H1 (cell line): ENCODE measurements at regions not wholly inside any gene's neighbourhood (a gene's known extent, or its start where the extent isn't known, plus 50 kb on each side); places are given as distances from the start of the nearest gene placed in this dataset.

Experiments used
- CTCF ChIA-PET: fragments of 300-600 bp; sonication (Branson Sonifier 250); formaldehyde crosslinking; loops from one replicate; lab custom pipeline; 2021; ENCODE audit not compliant: partially characterized antibody; lab: Charles Lee
- POLR2A ChIA-PET: fragments of 300-600 bp; sonication (Branson Sonifier 250); formaldehyde crosslinking; loops from one replicate; lab custom pipeline; 2021; ENCODE audit warnings: inconsistent platforms; ENCODE audit not compliant: partially characterized antibody; lab: Charles Lee
- DNase-seq, 2 experiments: peaks; one replicate each; pipeline versions ENCODE4 v3.0.0 to v3.0.0-alpha.2; 2010 to 2022; ENCODE audit warnings: low spot score in 2 of 2, low read depth in 1 of 2, mixed read lengths in 1 of 2
- FAIRE-seq: peaks from 2 replicates; lab custom pipeline; 2011; peaks lifted over from hg19 to GRCh38; lab: Jason Lieb, UNC
- H2AFZ ChIP-seq: 2 replicates; pipeline ENCODE4 v1.8.1; 2012; ENCODE audit warnings: low read length, inconsistent platforms
- H2AK5ac ChIP-seq: 2 replicates; pipeline ENCODE4 v1.6.1; 2013; ENCODE audit warnings: low read depth, low read length
- H2BK120ac ChIP-seq: replicated peaks from 2 replicates; pipeline ENCODE3; 2013; ENCODE audit warnings: low read depth, low read length, inconsistent platforms
- H2BK12ac ChIP-seq: 2 replicates; pipeline ENCODE4 v1.6.1; 2013; ENCODE audit warnings: low read depth, low read length
- H2BK15ac ChIP-seq: 2 replicates; pipeline ENCODE4 v1.6.1; 2013; ENCODE audit warnings: low read length
- H2BK20ac ChIP-seq: 2 replicates; pipeline ENCODE4 v1.6.1; 2013; ENCODE audit warnings: low read length
- H2BK5ac ChIP-seq: 2 replicates; pipeline ENCODE4 v1.6.1; 2013; ENCODE audit warnings: low read depth, low read length
- H3K14ac ChIP-seq: 2 replicates; pipeline ENCODE4 v1.6.1; 2013; ENCODE audit warnings: inconsistent platforms; ENCODE audit not compliant: insufficient read length
- H3K18ac ChIP-seq: 2 replicates; pipeline ENCODE4 v1.6.1; 2013; ENCODE audit warnings: low read length; ENCODE audit errors: extremely low read depth
- H3K23ac ChIP-seq: 2 replicates; pipeline ENCODE4 v1.6.1; 2013; ENCODE audit warnings: inconsistent platforms; ENCODE audit not compliant: insufficient read length
- H3K23me2 ChIP-seq: 2 replicates; pipeline ENCODE4 v1.6.1; 2013; ENCODE audit warnings: low read depth, low read length
- H3K27ac ChIP-seq: 2 replicates; pipeline ENCODE4 v1.6.1; 2011; ENCODE audit warnings: low read depth, low read length, inconsistent platforms
- H3K27me3 ChIP-seq, 4 experiments: replicated peaks in 1 of 4; 1 replicate in 1 of 4; 2 replicates in 3 of 4; pipeline versions ENCODE4 v1.6.1 to v1.8.1; 2011 to 2013; ENCODE audit warnings: low read length in 3 of 4, mild to moderate bottlenecking in 3 of 4, inconsistent platforms in 2 of 4, mixed read lengths in 2 of 4, moderate library complexity in 1 of 4; ENCODE audit not compliant: control insufficient read depth in 3 of 4, insufficient read depth in 3 of 4; ENCODE audit errors: extremely low read depth in 1 of 4
- H3K36me3 ChIP-seq, 4 experiments: 2 replicates each; pipeline versions ENCODE4 v1.6.1 to v1.8.1; 2011 to 2013; ENCODE audit warnings: mild to moderate bottlenecking in 4 of 4, low read length in 3 of 4, moderate library complexity in 2 of 4, control low read depth in 1 of 4, inconsistent platforms in 1 of 4; ENCODE audit not compliant: insufficient read depth in 4 of 4, control insufficient read depth in 2 of 4
- H3K4ac ChIP-seq: replicated peaks from 2 replicates; pipeline ENCODE3; 2013; ENCODE audit warnings: low read length, low read depth, mixed read lengths, inconsistent platforms; ENCODE audit not compliant: insufficient read length
- H3K4me1 ChIP-seq, 4 experiments: replicated peaks in 1 of 4; 1 replicate in 1 of 4; 2 replicates in 3 of 4; pipeline versions ENCODE4 v1.6.1 to v1.8.1; 2011 to 2013; ENCODE audit warnings: low read length in 3 of 4, inconsistent platforms in 2 of 4, mixed read lengths in 1 of 4; ENCODE audit not compliant: insufficient read depth in 4 of 4, control insufficient read depth in 3 of 4
- H3K4me2 ChIP-seq, 2 experiments: 2 replicates each; pipeline versions ENCODE4 v1.6.1 to v1.8.1; 2011 to 2013; ENCODE audit warnings: low read depth in 2 of 2, low read length in 2 of 2, control low read depth in 1 of 2, inconsistent platforms in 1 of 2, mild to moderate bottlenecking in 1 of 2; ENCODE audit not compliant: insufficient read depth in 1 of 2
- H3K4me3 ChIP-seq, 4 experiments: fragments of 200-600, 300-600 bp in 1 of 4; sonication (generic), shearing (Covaris generic), sonication (Bioruptor Twin) in 1 of 4; 2 replicates each; pipeline versions ENCODE4 v1.5.1 to v1.8.1; 2011 to 2016; ENCODE audit warnings: low read length in 4 of 4, low read depth in 3 of 4, control low read depth in 2 of 4, inconsistent platforms in 2 of 4, mild to moderate bottlenecking in 2 of 4, mixed read lengths in 1 of 4, moderate library complexity in 1 of 4; ENCODE audit not compliant: insufficient read depth in 2 of 4; ENCODE audit errors: extremely low read depth in 1 of 4
- H3K56ac ChIP-seq: replicated peaks from 2 replicates; pipeline ENCODE3; 2013; ENCODE audit warnings: low read depth, mild to moderate bottlenecking, mixed read lengths, low read length, inconsistent platforms; ENCODE audit not compliant: insufficient read length
- H3K79me1 ChIP-seq: 2 replicates; pipeline ENCODE4 v1.6.1; 2013; ENCODE audit warnings: low read depth, low read length, control low read depth
- H3K79me2 ChIP-seq, 2 experiments: 2 replicates each; pipeline versions ENCODE4 v1.6.1 to v1.8.1; 2012 to 2013; ENCODE audit warnings: low read length in 2 of 2, mild to moderate bottlenecking in 2 of 2, inconsistent platforms in 1 of 2; ENCODE audit not compliant: insufficient read depth in 2 of 2, control insufficient read depth in 1 of 2
- H3K9ac ChIP-seq, 4 experiments: replicated peaks in 1 of 4; 1 replicate in 1 of 4; 2 replicates in 3 of 4; pipeline versions ENCODE4 v1.6.1 to v1.8.1; 2011 to 2013; ENCODE audit warnings: low read depth in 3 of 4, low read length in 3 of 4, control low read depth in 2 of 4, mild to moderate bottlenecking in 2 of 4, moderate library complexity in 2 of 4, inconsistent platforms in 1 of 4; ENCODE audit errors: extremely low read depth in 1 of 4
- H3K9me3 ChIP-seq, 2 experiments: 2 replicates each; pipeline versions ENCODE4 v1.6.1 to v1.8.1; 2012 to 2013; ENCODE audit warnings: mild to moderate bottlenecking in 2 of 2, moderate library complexity in 2 of 2, control low read depth in 1 of 2, inconsistent platforms in 1 of 2, low read depth in 1 of 2, low read length in 1 of 2, mixed read lengths in 1 of 2; ENCODE audit not compliant: insufficient read depth in 2 of 2
- H4K20me1 ChIP-seq, 2 experiments: replicated peaks in 1 of 2; 2 replicates each; pipeline versions ENCODE3 to v1.8.1; 2011 to 2013; ENCODE audit warnings: inconsistent platforms in 2 of 2, low read length in 2 of 2, mild to moderate bottlenecking in 1 of 2; ENCODE audit not compliant: insufficient read depth in 2 of 2, control insufficient read depth in 1 of 2
- H4K5ac ChIP-seq: 2 replicates; pipeline ENCODE4 v1.6.1; 2013; ENCODE audit warnings: low read length, low read depth, mixed read lengths, inconsistent platforms; ENCODE audit not compliant: insufficient read length
- H4K8ac ChIP-seq: 2 replicates; pipeline ENCODE4 v1.8.0; 2013; ENCODE audit warnings: mild to moderate bottlenecking, moderate library complexity, low read length, inconsistent platforms; ENCODE audit not compliant: insufficient read depth; ENCODE audit errors: extremely low read depth
- H4K91ac ChIP-seq: replicated peaks from 2 replicates; pipeline ENCODE3; 2013; ENCODE audit warnings: low read length, mixed read lengths, inconsistent platforms; ENCODE audit not compliant: insufficient read length
- CHD1 ChIP-seq: IDR thresholded peaks from 2 replicates; pipeline ENCODE4 v1.6.1; 2012; ENCODE audit warnings: low read depth, low read length, improper control_type of control experiment
- CTBP2 ChIP-seq: IDR thresholded peaks from 2 replicates; pipeline ENCODE4 v1.7.0; 2011; ENCODE audit warnings: borderline replicate concordance, mild to moderate bottlenecking, moderate library complexity, mixed read lengths, low read length; ENCODE audit not compliant: insufficient read depth, insufficient read length
- EP300 ChIP-seq, 2 experiments: IDR thresholded peaks; 1 replicate in 1 of 2; 2 replicates in 1 of 2; pipeline ENCODE4 v1.6.1; 2011 to 2012; ENCODE audit warnings: low read depth in 2 of 2, low read length in 2 of 2, mild to moderate bottlenecking in 2 of 2, borderline replicate concordance in 1 of 2, inconsistent platforms in 1 of 2, moderate library complexity in 1 of 2
- HDAC2 ChIP-seq, 2 experiments: fragments of 300-600 bp in 1 of 2; sonication (generic) in 1 of 2; IDR thresholded peaks; 2 replicates each; pipeline ENCODE4 v1.6.1; 2011 to 2012; ENCODE audit warnings: low read depth in 2 of 2, low read length in 2 of 2, mild to moderate bottlenecking in 2 of 2, moderate library complexity in 2 of 2, borderline replicate concordance in 1 of 2, inconsistent platforms in 1 of 2
- JUND ChIP-seq: IDR thresholded peaks from 2 replicates; pipeline ENCODE4 v1.6.1; 2011; ENCODE audit warnings: mild to moderate bottlenecking, improper control_type of control experiment, low read length
- MAFK ChIP-seq: IDR thresholded peaks from 2 replicates; pipeline ENCODE4 v1.6.1; 2012; ENCODE audit warnings: low read depth, mild to moderate bottlenecking, improper control_type of control experiment, low read length
- RXRA ChIP-seq: IDR thresholded peaks from 2 replicates; pipeline ENCODE4 v1.6.1; 2011; ENCODE audit warnings: low read depth, mild to moderate bottlenecking, low read length, moderate library complexity; ENCODE audit not compliant: insufficient read depth
- SIRT6 ChIP-seq: IDR thresholded peaks from one replicate; pipeline ENCODE4 v1.7.1; 2012; ENCODE audit warnings: low read length, inconsistent platforms
- SP4 ChIP-seq: IDR thresholded peaks from 2 replicates; pipeline ENCODE4 v1.6.1; 2012; ENCODE audit warnings: low read length, inconsistent platforms
- TBP ChIP-seq: IDR thresholded peaks from 2 replicates; pipeline ENCODE4 v1.6.1; 2011; ENCODE audit warnings: low read depth, low read length, improper control_type of control experiment
- WGBS, 2 experiments: shearing (Covaris generic) in 1 of 2; methylation state at CpG; one replicate each; pipeline versions ENCODE4 v1.1.6 to v1.1.7; 2013 to 2015; ENCODE audit warnings: low lambda C conversion rate in 2 of 2, mixed read lengths in 2 of 2, inconsistent platforms in 1 of 2, low coverage in 1 of 2, missing lambda C conversion rate in 1 of 2; ENCODE audit not compliant: insufficient replicate concordance in 2 of 2, insufficient coverage in 1 of 2, insufficient read length in 1 of 2; ENCODE audit errors: extremely low coverage in 1 of 2, missing lambda C conversion rate in 1 of 2; 5-methylcytosine and 5-hydroxymethylcytosine counted together
- TF ChIP-seq, protein P1 (sequence below): IDR thresholded peaks from 2 replicates; pipeline ENCODE4 v1.6.1; 2012; ENCODE audit warnings: low read length, inconsistent platforms
- TF ChIP-seq, protein P2 (sequence below): IDR thresholded peaks from 2 replicates; pipeline ENCODE4 v1.6.1; 2011; ENCODE audit warnings: low read depth, mild to moderate bottlenecking, low read length; ENCODE audit not compliant: insufficient read depth

DNA sequence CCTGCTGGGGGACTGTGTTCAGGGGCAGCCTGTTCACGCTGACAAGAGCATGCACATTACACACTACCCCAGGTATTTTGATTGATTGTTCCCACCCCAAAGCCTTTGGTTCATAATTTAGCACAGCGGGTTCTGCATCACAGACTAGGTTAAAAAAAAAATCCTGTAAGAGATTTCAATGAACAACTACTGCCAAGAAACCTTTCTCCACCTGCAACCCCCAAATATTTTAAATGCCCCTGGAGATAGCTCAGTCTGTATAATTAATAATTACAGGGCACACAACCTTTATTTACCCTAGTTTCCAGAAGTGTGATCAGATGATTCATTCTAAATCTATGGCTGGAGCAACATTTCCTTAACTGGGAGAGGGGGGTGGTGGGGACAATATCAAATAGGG is 87.6 kb downstream of the NR2F2 start:
- DNase-seq (no peak), FAIRE-seq (no peak)
- Histone ChIP-seq H3K23ac (no peak overlapping the region), H4K8ac (no peak overlapping the region), H3K4me3 (no peak overlapping the region), H2BK15ac (no peak overlapping the region), H2BK20ac (no peak overlapping the region), H2BK5ac (no peak overlapping the region), H4K5ac (no peak overlapping the region), H4K20me1 (peaks cover 9 to 15% of the 10 kb centered on the region in 2 experiments), H3K4ac (no peak overlapping the region), H2AK5ac (no peak overlapping the region), H2BK120ac (no peak overlapping the region), H2BK12ac (no peak overlapping the region), H3K27ac (no peak overlapping the region), H3K4me2 (no peak overlapping the region; a peak in 1 of 4 replicates), H2AFZ (no peak overlapping the region), H3K36me3 (no peaks in the 10 kb centered on the region), H3K9me3 (no peaks in the 10 kb centered on the region), H4K91ac (no peak overlapping the region), H3K14ac (no peak overlapping the region), H3K9ac (no peak overlapping the region), H3K27me3 (peaks cover 60 to 84% (median 76%) of the 10 kb centered on the region in 4 experiments), H3K79me1 (no peaks in the 10 kb centered on the region), H3K18ac (no peak overlapping the region), H3K4me1 (peaks cover 4 to 15% (median 7%) of the 10 kb centered on the region in 4 experiments), H3K56ac (no peak overlapping the region), H3K79me2 (no peaks in the 10 kb centered on the region), H3K23me2 (peaks cover 3% of the 10 kb centered on the region)
- ChIA-PET POLR2A (interaction anchor here (0.7 kb wide), 1 partner anchor 277 kb away, joined by 3 read pairs; no protein-coding TSS in a partner anchor), CTCF (interaction anchor here (0.6 to 3.1 kb wide), 3 partner anchors 14 to 580 kb away, joined by 3 to 12 read pairs (median 5); no protein-coding TSS in a partner anchor)
- WGBS, 2 experiments: 7% methylated on average over 2 of the region's 2 CpGs; no CpG with 5 or more reads in 1 of the 2 experiments
- TF ChIP-seq RXRA: no peak
- TF ChIP-seq MAFK: no peak
- no peak for TF ChIP-seq JUND
- no peak for TF ChIP-seq SP4
- TF ChIP-seq, protein P1, sequence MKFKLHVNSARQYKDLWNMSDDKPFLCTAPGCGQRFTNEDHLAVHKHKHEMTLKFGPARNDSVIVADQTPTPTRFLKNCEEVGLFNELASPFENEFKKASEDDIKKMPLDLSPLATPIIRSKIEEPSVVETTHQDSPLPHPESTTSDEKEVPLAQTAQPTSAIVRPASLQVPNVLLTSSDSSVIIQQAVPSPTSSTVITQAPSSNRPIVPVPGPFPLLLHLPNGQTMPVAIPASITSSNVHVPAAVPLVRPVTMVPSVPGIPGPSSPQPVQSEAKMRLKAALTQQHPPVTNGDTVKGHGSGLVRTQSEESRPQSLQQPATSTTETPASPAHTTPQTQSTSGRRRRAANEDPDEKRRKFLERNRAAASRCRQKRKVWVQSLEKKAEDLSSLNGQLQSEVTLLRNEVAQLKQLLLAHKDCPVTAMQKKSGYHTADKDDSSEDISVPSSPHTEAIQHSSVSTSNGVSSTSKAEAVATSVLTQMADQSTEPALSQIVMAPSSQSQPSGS: no peak
- no peak for TF ChIP-seq SIRT6
- no peak for TF ChIP-seq TBP
- TF ChIP-seq HDAC2 (IDR thresholded peaks at IDR 0.05; ENCODE audit: borderline replicate concordance in 1 of 2, low read depth in 2 of 2, low read length in 2 of 2): no peak
- no peak for TF ChIP-seq CHD1
- TF ChIP-seq EP300 (IDR thresholded peaks at IDR 0.05; ENCODE audit: borderline replicate concordance in 1 of 2, low read depth in 2 of 2, low read length in 2 of 2): no peak
- TF ChIP-seq, protein P2, sequence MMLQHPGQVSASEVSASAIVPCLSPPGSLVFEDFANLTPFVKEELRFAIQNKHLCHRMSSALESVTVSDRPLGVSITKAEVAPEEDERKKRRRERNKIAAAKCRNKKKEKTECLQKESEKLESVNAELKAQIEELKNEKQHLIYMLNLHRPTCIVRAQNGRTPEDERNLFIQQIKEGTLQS: no peak
- no peak for TF ChIP-seq CTBP2
